HG02885 (cell line): ENCODE measurements at regions not wholly inside any gene's neighbourhood (a gene's known extent, or its start where the extent isn't known, plus 50 kb on each side); places are given as distances from the start of the nearest gene placed in this dataset.
A peak's percentile ranks its signal among the peaks of the same experiment; 100 is the strongest.

Experiments
- ATAC-seq: cut with Tn5 transposase; IDR thresholded peaks from one replicate; pipeline ENCODE4 v1.9.1; 2021; ENCODE audit warnings: mild to moderate bottlenecking; ENCODE audit not compliant: unreplicated experiment, poor library complexity

- ATAC-seq, result peak; percentile 51
Measured at GRCh38 chr12:126093908-126094307, 1028.7 kb downstream of the AACS start.

GRCh38 chr12:126095748-126096510 lies 1030.7 kb downstream of the AACS start:
- ATAC-seq, result no peak

GRCh38 chr12:126106706-126107105 lies 1041.5 kb downstream of the AACS start:
- ATAC-seq, result no peak

- no peak for ATAC-seq
Measured at GRCh38 chr12:126107659-126108058, 1042.4 kb downstream of the AACS start.

- ATAC-seq, result no peak
Measured at GRCh38 chr12:126108247-126108646, 1043.0 kb downstream of the AACS start.

GRCh38 chr12:126112141-126112540 lies 1046.9 kb downstream of the AACS start:
- ATAC-seq, result no peak

- ATAC-seq, result no peak
Measured at GRCh38 chr12:126112849-126113248, 1047.6 kb downstream of the AACS start.

GRCh38 chr12:126114441-126114840 lies 1049.2 kb downstream of the AACS start:
- no peak for ATAC-seq

- ATAC-seq, result no peak
Measured at GRCh38 chr12:126117502-126117901, 1052.3 kb downstream of the AACS start.

- ATAC-seq, result no peak
Measured at GRCh38 chr12:126139355-126139754, 1074.1 kb downstream of the AACS start.

GRCh38 chr12:126144603-126145002 lies 1079.4 kb downstream of the AACS start:
- no peak for ATAC-seq

- no peak for ATAC-seq
Measured at GRCh38 chr12:126147321-126147720, 1082.1 kb downstream of the AACS start.

- no peak for ATAC-seq
Measured at GRCh38 chr12:126156806-126157574, 1091.8 kb downstream of the AACS start.

- ATAC-seq, result no peak
Measured at GRCh38 chr12:126157575-126157966, 1092.3 kb downstream of the AACS start.

- no peak for ATAC-seq
Measured at GRCh38 chr12:126159139-126159538, 1093.9 kb downstream of the AACS start.

GRCh38 chr12:126160912-126161311 lies 1095.7 kb downstream of the AACS start:
- ATAC-seq, result no peak

GRCh38 chr12:126163984-126164383 lies 1098.7 kb downstream of the AACS start:
- ATAC-seq, result no peak

GRCh38 chr12:126171937-126172559 lies 1106.8 kb downstream of the AACS start:
- no peak for ATAC-seq

GRCh38 chr12:126182619-126183236 lies 1117.5 kb downstream of the AACS start:
- no peak for ATAC-seq

- ATAC-seq, result no peak
Measured at GRCh38 chr12:126185025-126185424, 1119.8 kb downstream of the AACS start.

- ATAC-seq, result no peak
Measured at GRCh38 chr12:126189856-126190255, 1124.6 kb downstream of the AACS start.
